HEK293T (cell line): ENCODE measurements at regions not wholly inside any gene's neighbourhood (a gene's known extent, or its start where the extent isn't known, plus 50 kb on each side); places are given as distances from the start of the nearest gene placed in this dataset.

Source experiments
- BHLHE40 ChIP-seq: fragments of 450-650 bp; IDR thresholded peaks from 2 replicates; pipeline ENCODE4 v1.6.1; 2016; ENCODE audit warnings: mild to moderate bottlenecking, moderate library complexity, borderline replicate concordance
- CTBP1 ChIP-seq: fragments of 450-650 bp; IDR thresholded peaks from 2 replicates; pipeline ENCODE4 v1.6.1; 2016; ENCODE audit warnings: borderline replicate concordance
- FOXK2 ChIP-seq: fragments of 450-650 bp; IDR thresholded peaks from 2 replicates; pipeline ENCODE4 v1.6.1; 2016; ENCODE audit warnings: mild to moderate bottlenecking
- FOXM1 ChIP-seq: fragments of 450-650 bp; IDR thresholded peaks from 2 replicates; pipeline ENCODE4 v1.6.1; 2017; ENCODE audit warnings: mild to moderate bottlenecking, borderline replicate concordance
- NFRKB ChIP-seq: fragments of 450-650 bp; IDR thresholded peaks from 2 replicates; pipeline ENCODE4 v1.6.1; 2016; ENCODE audit warnings: mild to moderate bottlenecking, moderate library complexity
- SP1 ChIP-seq: fragments of 450-650 bp; IDR thresholded peaks from 2 replicates; pipeline ENCODE4 v1.6.1; 2017
- SUZ12 ChIP-seq: fragments of 450-650 bp; IDR thresholded peaks from 2 replicates; pipeline ENCODE4 v1.6.1; 2016; ENCODE audit warnings: mild to moderate bottlenecking
- ZNF384 ChIP-seq: fragments of 450-650 bp; IDR thresholded peaks from 2 replicates; pipeline ENCODE4 v1.6.1; 2016

DNA sequence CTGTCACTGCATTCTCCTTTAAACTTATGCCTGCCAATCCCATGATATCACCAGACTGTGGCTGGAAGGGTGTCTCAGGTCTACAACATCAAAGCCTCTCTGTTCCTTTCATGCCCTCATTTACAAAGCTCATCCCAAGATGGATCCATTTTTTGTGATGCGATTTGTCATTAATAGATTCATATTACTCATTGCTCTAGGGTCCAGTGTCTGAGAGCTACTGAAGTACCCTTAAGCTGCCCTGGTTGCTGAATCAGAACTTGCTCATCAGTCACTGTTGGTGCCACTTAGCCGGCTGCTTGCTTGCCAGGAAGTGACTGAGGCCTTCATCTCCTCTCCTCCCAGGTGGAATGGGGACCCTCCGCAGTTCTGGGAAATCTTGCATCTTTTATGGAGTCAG, 395.5 kb upstream of the BOD1L1 start:
- TF ChIP-seq FOXM1 (no peak), BHLHE40 (no peak), NFRKB (no peak), ZNF384 (no peak), SP1 (no peak), CTBP1 (no peak), SUZ12 (no peak), FOXK2 (no peak)
